Glutamatergic neuron (in vitro differentiated cells): ENCODE measurements at regions not wholly inside any gene's neighbourhood (a gene's known extent, or its start where the extent isn't known, plus 50 kb on each side); places are given as distances from the start of the nearest gene placed in this dataset.

Experiments
- DNase-seq: peaks from one replicate; pipeline ENCODE4 v3.0.0; 2022
- H3K27ac Mint-ChIP-seq: one replicate; pipeline ENCODE4 v1.8.0; 2020; ENCODE audit warnings: mild to moderate bottlenecking, mixed read lengths, inconsistent platforms; ENCODE audit not compliant: unreplicated experiment
- H3K27me3 Mint-ChIP-seq: one replicate; pipeline ENCODE4 v1.8.0; 2020; ENCODE audit warnings: mild to moderate bottlenecking, moderate library complexity, mixed read lengths, inconsistent platforms; ENCODE audit not compliant: unreplicated experiment
- H3K36me3 Mint-ChIP-seq: one replicate; pipeline ENCODE4 v1.8.0; 2020; ENCODE audit warnings: mild to moderate bottlenecking, mixed read lengths, inconsistent platforms; ENCODE audit not compliant: unreplicated experiment
- H3K4me1 Mint-ChIP-seq: one replicate; pipeline ENCODE4 v1.8.0; 2020; ENCODE audit warnings: mild to moderate bottlenecking, low read depth, mixed read lengths, inconsistent platforms; ENCODE audit not compliant: unreplicated experiment
- H3K4me3 Mint-ChIP-seq: one replicate; pipeline ENCODE4 v1.8.0; 2020; ENCODE audit warnings: mild to moderate bottlenecking, mixed read lengths, inconsistent platforms; ENCODE audit not compliant: unreplicated experiment
- H3K9me3 Mint-ChIP-seq: one replicate; pipeline ENCODE4 v1.8.0; 2020; ENCODE audit warnings: mild to moderate bottlenecking, moderate library complexity, mixed read lengths, inconsistent platforms; ENCODE audit not compliant: unreplicated experiment
- TF ChIP-seq, protein P1 (sequence below): fragments of 200-600 bp; sonication (generic); IDR thresholded peaks from one replicate; pipeline ENCODE4 v1.5.0; 2021; ENCODE audit not compliant: partially characterized antibody, unreplicated experiment

DNA sequence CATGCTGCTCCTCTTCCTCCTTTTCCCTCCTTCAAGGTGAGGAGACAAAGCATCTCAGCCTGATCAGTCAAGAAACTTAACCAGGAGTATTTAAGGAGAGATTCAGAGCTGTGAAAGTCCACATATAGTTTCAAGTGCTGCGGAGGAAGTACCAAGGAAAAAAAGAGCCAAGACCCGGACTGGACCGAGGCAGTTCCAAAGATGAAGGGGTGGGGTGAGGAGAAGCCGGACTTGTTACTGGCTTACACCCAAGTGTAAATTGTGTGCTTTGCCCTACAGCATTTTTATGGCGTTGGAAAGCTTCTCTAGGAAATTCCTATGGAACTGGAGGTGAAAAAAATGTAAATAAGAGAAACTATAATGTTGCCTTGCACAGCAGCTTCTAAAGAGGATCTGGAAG is 263.1 kb downstream of the GRIN2B start:
- DNase-seq, result no peak
- TF ChIP-seq, protein P1, sequence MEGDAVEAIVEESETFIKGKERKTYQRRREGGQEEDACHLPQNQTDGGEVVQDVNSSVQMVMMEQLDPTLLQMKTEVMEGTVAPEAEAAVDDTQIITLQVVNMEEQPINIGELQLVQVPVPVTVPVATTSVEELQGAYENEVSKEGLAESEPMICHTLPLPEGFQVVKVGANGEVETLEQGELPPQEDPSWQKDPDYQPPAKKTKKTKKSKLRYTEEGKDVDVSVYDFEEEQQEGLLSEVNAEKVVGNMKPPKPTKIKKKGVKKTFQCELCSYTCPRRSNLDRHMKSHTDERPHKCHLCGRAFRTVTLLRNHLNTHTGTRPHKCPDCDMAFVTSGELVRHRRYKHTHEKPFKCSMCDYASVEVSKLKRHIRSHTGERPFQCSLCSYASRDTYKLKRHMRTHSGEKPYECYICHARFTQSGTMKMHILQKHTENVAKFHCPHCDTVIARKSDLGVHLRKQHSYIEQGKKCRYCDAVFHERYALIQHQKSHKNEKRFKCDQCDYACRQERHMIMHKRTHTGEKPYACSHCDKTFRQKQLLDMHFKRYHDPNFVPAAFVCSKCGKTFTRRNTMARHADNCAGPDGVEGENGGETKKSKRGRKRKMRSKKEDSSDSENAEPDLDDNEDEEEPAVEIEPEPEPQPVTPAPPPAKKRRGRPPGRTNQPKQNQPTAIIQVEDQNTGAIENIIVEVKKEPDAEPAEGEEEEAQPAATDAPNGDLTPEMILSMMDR, result no peak
- Mint-ChIP-seq H3K27ac (no peak overlapping the region), H3K4me3 (no peak overlapping the region), H3K27me3 (peaks cover 3% of the 10 kb centered on the region), H3K36me3 (no peaks in the 10 kb centered on the region), H3K4me1 (peaks cover 2% of the 10 kb centered on the region), H3K9me3 (no peaks in the 10 kb centered on the region)

DNA sequence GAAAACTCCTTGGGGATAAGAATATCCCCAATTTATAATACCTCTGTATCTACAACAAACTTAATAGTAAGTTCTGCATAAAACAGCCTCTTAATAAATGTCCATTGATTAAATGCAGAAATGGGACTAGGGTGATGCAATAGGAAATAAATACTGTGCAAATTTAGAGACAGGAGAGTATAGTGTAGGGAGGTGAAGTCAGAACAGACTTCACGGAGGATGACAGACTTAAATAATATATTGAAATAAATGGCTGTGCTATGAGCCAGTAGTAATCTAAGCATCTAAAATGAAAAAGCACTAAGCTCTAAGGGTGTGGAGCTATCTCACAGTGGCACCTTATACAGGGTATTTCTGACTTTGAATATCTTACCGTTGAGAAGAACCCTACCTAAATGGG is 265.3 kb downstream of the GRIN2B start:
- Mint-ChIP-seq H3K9me3 (no peaks in the 10 kb centered on the region), H3K36me3 (no peaks in the 10 kb centered on the region), H3K4me1 (peaks cover 2% of the 10 kb centered on the region), H3K27ac (no peak overlapping the region), H3K4me3 (no peak overlapping the region), H3K27me3 (peaks cover 3% of the 10 kb centered on the region)
- no peak for DNase-seq
- TF ChIP-seq, protein P1, result no peak

DNA sequence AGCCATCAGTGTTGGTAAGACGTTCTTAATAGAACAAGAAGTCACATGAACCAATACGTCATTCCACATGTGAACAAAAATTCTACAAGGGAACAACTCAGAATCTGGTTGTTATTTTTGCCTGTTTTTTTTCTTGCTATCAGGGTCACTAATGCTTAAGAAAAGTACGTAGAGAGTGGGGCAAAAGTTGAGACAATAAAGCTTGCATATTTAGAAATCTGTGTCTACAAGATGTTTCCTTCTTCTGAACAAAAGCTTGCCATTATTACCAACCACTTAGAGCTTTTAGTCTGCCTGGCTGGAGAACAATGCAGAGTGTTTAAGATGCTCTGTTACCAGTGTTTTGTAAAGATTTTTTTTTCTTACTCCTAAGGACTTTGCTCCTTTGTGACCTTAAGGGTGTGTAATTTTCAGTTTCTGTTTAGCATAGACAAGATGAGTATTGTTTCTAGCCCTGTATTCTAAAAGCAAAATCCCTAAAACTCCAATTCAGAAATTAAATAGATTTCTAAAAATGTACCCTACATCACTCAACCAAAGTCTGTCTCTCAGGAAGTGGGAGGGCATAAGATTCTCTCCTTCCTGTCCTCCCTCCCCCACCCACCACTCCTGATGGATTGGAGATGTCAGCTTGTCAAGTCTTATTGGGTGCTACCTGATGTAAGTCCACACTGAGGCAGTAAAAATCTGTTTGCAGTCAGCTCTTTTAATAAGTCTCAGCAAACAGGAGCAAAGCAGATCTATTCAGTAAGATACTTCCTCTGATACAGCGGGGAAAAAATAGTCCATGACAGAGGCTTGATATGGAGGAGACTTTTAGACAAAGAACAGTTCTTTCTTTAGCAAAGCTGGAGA is 267.6 kb downstream of the GRIN2B start:
- Mint-ChIP-seq H3K4me3 (no peak overlapping the region), H3K27ac (no peak overlapping the region), H3K27me3 (peaks cover 3% of the 10 kb centered on the region), H3K9me3 (no peaks in the 10 kb centered on the region), H3K4me1 (peaks cover 2% of the 10 kb centered on the region), H3K36me3 (no peaks in the 10 kb centered on the region)
- TF ChIP-seq, protein P1, result no peak
- no peak for DNase-seq

DNA sequence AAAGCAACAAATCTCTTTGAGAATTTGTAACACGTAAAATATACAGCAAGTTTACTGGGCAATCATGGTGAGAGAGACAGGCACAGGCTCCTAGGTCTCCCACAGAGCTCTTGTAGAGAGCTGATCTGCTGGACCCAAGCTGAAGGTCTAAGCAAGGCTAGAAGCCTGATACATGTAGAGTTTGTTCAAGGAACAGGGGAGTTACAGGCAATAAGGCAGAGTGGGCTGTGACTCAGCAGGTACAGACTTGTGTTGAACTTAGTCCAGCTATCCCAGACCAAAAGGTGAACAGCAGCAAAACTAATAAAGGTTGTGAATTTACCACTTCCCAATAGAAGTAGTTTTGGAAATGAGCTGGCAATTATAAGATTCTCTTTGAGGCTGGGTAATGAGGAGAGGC is 273.6 kb downstream of the GRIN2B start:
- peaks cover 6% of the 10 kb centered on the region for H3K4me1 Mint-ChIP-seq
- no peaks in the 10 kb centered on the region for H3K9me3 Mint-ChIP-seq
- no peaks in the 10 kb centered on the region for H3K36me3 Mint-ChIP-seq
- no peak for DNase-seq
- peaks cover 2% of the 10 kb centered on the region for H3K27me3 Mint-ChIP-seq
- H3K27ac Mint-ChIP-seq, result no peak overlapping the region
- TF ChIP-seq, protein P1, result no peak
- no peak overlapping the region for H3K4me3 Mint-ChIP-seq

DNA sequence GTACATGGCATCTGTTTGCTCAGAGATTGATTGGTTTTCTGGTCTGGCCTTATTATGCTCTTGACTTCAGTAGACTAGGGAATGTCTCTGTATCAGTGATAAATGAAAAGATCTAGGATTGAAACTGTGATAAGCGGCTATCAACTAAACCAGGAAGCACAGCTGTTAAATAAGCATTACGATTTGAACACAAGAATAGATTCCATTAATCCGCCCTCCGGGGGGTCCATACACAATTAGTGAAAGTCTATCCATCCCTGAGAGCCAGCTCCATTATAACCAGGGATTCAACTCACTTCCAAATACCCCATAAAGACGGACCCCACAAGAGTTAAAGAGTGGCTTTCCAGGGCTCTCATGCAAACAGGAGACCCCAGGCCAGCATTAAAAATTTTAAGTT is 279.0 kb downstream of the GRIN2B start:
- Mint-ChIP-seq H3K4me3 (peak overlapping the region; percentile 5), H3K27ac (peak overlapping the region; percentile 4), H3K36me3 (no peaks in the 10 kb centered on the region), H3K4me1 (peaks cover 13% of the 10 kb centered on the region), H3K9me3 (no peaks in the 10 kb centered on the region), H3K27me3 (peaks cover 2% of the 10 kb centered on the region)
- DNase-seq, result peak; percentile 52
- TF ChIP-seq, protein P1, result no peak
